HG02943 (cell line): ENCODE measurements at regions not wholly inside any gene's neighbourhood (a gene's known extent, or its start where the extent isn't known, plus 50 kb on each side); places are given as distances from the start of the nearest gene placed in this dataset.
"Not testable (repeated sequence)": the region's sequence is repeated elsewhere in the genome, so short reads cannot be mapped to it uniquely, and the experiment has no call there.

Experiments
- ATAC-seq: cut with Tn5 transposase; IDR thresholded peaks from one replicate; pipeline ENCODE4 v1.9.1; 2021; ENCODE audit warnings: mild to moderate bottlenecking, low read depth, moderate library complexity; ENCODE audit not compliant: unreplicated experiment

GRCh38 chr9:21688108-21689102 lies 114.0 kb upstream of the MTAP start:
- ATAC-seq: no peak

GRCh38 chr9:21689854-21690253 lies 112.6 kb upstream of the MTAP start:
- ATAC-seq: no peak

GRCh38 chr9:21690561-21690960 lies 111.9 kb upstream of the MTAP start:
- ATAC-seq: no peak

GRCh38 chr9:21692390-21692789 lies 110.0 kb upstream of the MTAP start:
- no peak for ATAC-seq

- ATAC-seq: no peak
Measured at GRCh38 chr9:21694424-21694823, 108.0 kb upstream of the MTAP start.

GRCh38 chr9:21695443-21695842 lies 107.0 kb upstream of the MTAP start:
- no peak for ATAC-seq

- ATAC-seq: no peak
Measured at GRCh38 chr9:21695874-21696341, 106.5 kb upstream of the MTAP start.

- no peak for ATAC-seq
Measured at GRCh38 chr9:21696411-21696871, 106.0 kb upstream of the MTAP start.

- no peak for ATAC-seq
Measured at GRCh38 chr9:21708260-21708711, 94.2 kb upstream of the MTAP start.

- no peak for ATAC-seq
Measured at GRCh38 chr9:21708856-21709255, 93.6 kb upstream of the MTAP start.

- ATAC-seq: peak; percentile 76
Measured at GRCh38 chr9:21709464-21710058, 92.9 kb upstream of the MTAP start.

GRCh38 chr9:21710548-21711191 lies 91.8 kb upstream of the MTAP start:
- ATAC-seq: no peak

GRCh38 chr9:21711504-21711903 lies 90.9 kb upstream of the MTAP start:
- no peak for ATAC-seq

GRCh38 chr9:21715408-21715807 lies 87.0 kb upstream of the MTAP start:
- ATAC-seq: no peak

- ATAC-seq: no peak
Measured at GRCh38 chr9:21720758-21721157, 81.7 kb upstream of the MTAP start.

- ATAC-seq: not testable (repeated sequence)
Measured at GRCh38 chr9:21727411-21727810, 75.0 kb upstream of the MTAP start.

GRCh38 chr9:21728781-21729180 lies 73.7 kb upstream of the MTAP start:
- no peak for ATAC-seq

GRCh38 chr9:21729648-21730047 lies 72.8 kb upstream of the MTAP start:
- no peak for ATAC-seq

GRCh38 chr9:21730899-21731298 lies 71.5 kb upstream of the MTAP start:
- no peak for ATAC-seq

- no peak for ATAC-seq
Measured at GRCh38 chr9:21741151-21741550, 61.3 kb upstream of the MTAP start.

- ATAC-seq: no peak
Measured at GRCh38 chr9:21744320-21744719, 58.1 kb upstream of the MTAP start.
